WTC11 (cell line): ENCODE measurements at regions not wholly inside any gene's neighbourhood (a gene's known extent, or its start where the extent isn't known, plus 50 kb on each side); places are given as distances from the start of the nearest gene placed in this dataset.

Experiments
- CTCF ChIP-seq: fragments of 200-600 bp; IDR thresholded peaks from 2 replicates; pipeline ENCODE4 v1.8.0; 2022; ENCODE audit warnings: antibody characterized with exemption
- PRRX2 ChIP-seq: fragments of 250-450 bp; sonication (Bioruptor Pico); IDR thresholded peaks from 2 replicates; pipeline ENCODE4 v1.8.0; 2021; ENCODE audit warnings: mild to moderate bottlenecking

GRCh38 chr20:24106801-24107445 lies 118.3 kb upstream of the GGTLC1 start:
- TF ChIP-seq CTCF (no peak), PRRX2 (CRISPR knock-in tag) (no peak)
